HG03280 (cell line): ENCODE measurements at regions not wholly inside any gene's neighbourhood (a gene's known extent, or its start where the extent isn't known, plus 50 kb on each side); places are given as distances from the start of the nearest gene placed in this dataset.

Experiments
- ATAC-seq: cut with Tn5 transposase; IDR thresholded peaks from one replicate; pipeline ENCODE4 v1.9.1; 2021; ENCODE audit warnings: mild to moderate bottlenecking, moderate library complexity; ENCODE audit not compliant: unreplicated experiment

- ATAC-seq, result no peak
Observed at GRCh38 chr13:72127031-72127430, 260.0 kb upstream of the DACH1 start.

GRCh38 chr13:72126424-72126823 lies 259.4 kb upstream of the DACH1 start:
- ATAC-seq, result no peak

- ATAC-seq, result no peak
Observed at GRCh38 chr13:72125561-72125960, 258.6 kb upstream of the DACH1 start.

DNA sequence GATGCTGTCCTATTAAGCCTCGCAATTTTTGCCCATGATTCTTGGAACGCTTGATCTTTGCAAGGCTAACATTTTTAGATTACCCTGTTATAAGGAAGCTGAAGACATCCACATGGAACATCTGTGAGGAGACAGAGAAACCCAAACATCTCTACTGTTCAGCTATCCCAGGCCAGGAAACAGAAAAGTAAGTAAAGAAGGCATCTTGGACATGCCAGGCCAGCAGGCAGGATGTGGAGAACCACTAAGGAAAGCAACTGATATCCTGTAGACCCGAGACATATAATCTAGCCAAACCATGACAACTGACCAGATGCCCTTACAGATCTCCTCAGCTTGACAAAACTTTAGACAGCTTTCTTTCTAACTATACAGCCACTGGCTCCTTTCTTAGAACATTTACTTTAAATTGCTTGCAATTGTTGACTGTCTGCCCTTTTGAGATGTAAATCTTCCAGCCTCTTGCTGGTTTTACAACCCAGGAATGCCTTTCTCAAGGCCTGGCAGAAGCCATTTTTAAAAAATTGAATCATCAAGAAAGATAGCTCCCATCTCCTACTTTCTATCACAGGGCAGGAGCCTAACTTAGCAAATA lies 255.8 kb upstream of the DACH1 start:
- ATAC-seq, result no peak

DNA sequence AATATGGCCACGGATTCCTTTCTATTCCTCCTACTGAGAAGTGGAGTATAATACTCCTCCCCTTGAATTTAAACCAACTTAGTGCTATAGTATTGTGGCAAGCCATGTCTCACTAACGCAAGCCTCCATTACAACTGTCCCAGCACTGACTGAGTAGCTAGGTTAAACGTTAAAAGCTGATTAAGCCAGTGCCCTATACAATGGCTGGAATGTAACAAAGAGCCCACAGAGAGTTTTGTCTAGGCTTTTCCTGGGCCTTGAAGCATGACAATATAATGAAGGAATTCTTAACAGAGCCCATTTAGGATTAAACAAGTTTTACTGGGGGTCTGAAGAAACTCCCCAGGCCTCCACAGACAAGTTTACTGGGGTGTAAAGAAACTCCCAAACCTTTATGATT lies 254.5 kb upstream of the DACH1 start:
- ATAC-seq, result no peak

GRCh38 chr13:72120632-72121031 lies 253.6 kb upstream of the DACH1 start:
- no peak for ATAC-seq

GRCh38 chr13:72113931-72114330 lies 246.9 kb upstream of the DACH1 start:
- ATAC-seq, result no peak

DNA sequence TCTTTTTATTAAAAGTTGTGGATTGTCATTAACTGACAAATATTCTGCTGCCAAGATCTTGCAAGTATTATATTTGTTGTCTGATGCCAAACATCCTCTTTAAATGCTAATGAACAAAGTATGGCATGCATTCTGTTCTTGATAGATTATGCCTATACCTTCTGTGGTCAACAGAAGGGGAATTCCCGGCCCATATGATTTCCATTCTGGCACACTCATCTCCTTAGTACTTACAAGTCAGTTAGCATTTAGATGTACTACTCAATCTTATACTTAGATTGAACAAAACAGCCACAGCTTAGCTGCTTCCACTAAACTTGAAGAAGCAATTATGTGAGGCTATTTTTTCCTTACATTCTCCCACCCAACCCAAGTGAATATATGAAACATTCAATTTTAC lies 246.1 kb upstream of the DACH1 start:
- ATAC-seq, result no peak

DNA sequence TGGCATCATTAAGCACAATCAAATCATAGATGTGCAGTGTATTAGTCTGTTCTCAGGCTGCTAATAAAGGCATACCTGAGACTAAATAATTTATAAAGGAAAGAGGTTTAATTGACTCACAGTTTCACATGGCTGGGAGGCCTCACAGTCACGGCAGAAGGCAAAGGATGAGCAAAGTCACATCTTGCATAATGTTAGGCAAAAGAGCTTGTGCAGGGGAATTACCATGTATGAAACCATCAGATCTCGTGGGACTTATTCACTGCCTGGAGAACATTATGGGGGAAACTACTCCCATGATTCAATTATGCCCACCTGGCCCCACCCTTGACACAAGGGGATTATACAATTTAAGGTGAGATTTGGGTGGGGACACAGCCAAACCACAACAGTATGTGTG lies 245.2 kb upstream of the DACH1 start:
- no peak for ATAC-seq

DNA sequence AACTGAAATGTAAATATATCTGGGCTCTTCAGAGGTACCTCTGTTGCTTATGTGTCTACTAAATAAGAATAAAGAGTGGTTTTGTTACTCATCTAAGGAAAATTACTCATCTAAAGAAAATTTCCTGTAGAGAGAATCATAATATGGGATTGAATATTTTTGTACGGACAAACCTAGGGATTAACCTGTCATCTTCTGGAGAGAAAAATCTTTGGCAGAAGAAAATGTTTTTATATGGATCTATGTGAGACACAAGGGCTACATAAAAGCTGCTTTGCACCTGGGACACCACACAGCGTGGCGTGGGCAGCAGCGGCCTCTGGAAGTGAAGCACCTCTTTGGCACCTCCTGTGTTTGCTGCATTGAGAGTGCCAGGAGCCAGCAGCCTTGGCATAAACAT lies 242.9 kb upstream of the DACH1 start:
- ATAC-seq, result no peak

DNA sequence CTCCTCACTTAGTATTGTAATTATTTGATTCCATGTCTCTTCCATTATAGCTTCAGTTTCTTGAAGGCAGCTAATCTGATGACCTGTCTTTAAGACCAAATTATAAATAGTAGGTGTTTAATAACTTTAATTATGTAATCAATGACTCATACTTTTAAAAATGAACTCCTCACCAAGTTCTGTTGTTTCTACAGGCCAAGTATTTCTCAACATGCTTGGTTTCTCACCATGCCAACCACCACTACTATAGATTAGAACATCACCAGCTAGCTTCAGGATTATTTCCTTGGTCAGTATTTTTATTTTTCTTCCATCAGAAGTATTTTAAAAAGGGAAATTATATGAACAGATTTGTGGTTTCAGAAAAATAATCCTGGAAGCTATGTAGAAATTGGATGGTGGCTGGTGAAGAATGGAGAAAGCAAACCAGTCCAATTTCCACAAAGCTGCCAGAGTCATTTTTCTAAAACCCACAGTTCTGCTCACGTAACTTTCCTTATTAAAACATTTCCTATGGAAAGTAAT lies 237.7 kb upstream of the DACH1 start:
- ATAC-seq, result no peak

GRCh38 chr13:72101768-72102400 lies 234.9 kb upstream of the DACH1 start:
- no peak for ATAC-seq

DNA sequence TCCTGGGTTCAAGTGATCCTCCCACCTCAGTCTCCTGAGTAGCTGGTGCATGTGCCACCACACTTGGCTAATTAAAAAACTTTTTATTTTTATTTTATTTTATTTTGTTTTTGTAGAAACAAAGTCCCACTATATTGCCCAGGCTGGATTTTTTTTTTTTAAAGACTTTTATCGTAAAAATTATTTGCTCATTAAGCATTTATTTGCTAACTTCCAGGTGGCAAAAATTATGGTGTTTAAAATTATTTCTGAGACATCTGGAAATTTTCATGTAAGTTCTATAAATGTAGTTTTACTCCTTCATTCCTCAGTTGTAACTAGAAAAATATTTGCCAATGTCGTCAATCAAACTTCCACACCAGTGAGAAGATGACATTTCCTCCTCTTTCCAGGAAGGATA lies 233.3 kb upstream of the DACH1 start:
- ATAC-seq, result no peak

DNA sequence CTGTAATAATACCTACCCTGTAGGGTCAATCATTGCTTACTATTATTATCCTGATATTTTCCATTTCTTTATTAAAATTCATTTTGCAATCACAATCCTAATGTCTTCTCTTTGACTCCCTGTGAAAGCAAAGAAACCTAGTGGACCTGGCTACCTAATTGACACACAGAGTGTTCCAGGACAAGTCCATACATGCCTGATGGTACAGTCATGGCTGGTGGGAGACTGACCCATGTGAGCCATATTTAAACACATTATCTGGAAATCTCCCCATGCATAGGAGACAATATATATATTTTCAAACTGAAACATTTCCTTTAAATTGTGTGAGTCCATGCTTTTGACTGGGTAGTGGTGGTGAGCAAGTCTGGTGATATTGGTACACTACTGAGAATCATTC lies 230.6 kb upstream of the DACH1 start:
- no peak for ATAC-seq

DNA sequence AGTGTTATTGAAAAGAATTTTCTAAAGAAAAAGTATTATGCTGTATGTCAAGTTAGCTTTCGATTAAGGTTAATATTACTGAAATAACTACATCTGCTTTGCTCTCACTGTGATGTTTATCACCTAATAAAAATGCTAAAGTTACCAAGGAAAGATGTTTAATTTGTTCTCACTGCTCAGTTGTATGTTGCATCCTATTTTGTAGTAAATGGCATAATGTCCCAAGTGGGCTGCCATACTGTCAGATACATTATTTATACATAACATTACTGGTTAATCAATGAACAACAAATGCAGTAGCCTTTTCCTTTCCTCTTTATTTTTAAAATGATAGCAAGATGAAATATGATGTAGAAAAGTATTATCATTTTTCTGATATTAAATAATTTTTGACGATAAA lies 226.3 kb upstream of the DACH1 start:
- ATAC-seq, result no peak

DNA sequence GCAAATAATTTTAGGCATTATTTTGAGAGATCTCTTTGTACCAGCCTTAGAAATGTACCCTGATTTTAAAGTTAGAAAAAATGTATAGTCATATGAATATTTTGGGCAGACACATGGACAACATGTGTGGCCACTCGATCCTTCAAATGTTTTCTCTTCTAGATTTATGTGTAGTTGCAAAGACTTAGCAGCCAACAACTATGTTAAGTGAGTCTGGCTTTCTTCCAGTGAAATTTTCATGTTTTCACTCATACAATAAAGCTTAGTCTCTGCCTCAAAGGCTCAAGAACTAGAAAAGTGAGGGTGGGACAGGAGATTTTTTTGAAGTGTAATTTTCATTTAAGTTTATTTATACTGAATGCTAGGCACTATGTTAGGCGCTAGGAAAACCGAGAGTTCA lies 207.7 kb upstream of the DACH1 start:
- ATAC-seq, result no peak

- ATAC-seq, result no peak
Observed at GRCh38 chr13:72072261-72072660, 205.3 kb upstream of the DACH1 start.

DNA sequence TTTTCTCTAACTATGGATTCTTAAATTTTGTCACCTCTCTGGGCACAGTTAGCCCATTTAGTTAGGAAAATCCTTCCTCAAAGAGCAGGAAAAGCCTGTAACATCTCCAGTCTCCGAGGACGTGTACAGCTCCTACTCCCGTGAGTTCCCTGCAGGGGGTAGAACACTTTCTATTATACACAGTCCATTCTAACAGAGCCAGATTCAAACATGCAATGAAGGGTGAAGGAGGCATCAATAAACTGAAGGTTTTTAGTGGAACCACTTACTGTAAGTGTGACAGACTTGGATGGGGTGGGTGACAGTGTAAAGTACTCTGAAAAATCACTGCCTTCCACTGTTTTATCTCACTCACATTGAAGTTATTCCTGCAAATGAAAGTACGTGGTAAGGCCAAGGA lies 204.7 kb upstream of the DACH1 start:
- ATAC-seq, result no peak

DNA sequence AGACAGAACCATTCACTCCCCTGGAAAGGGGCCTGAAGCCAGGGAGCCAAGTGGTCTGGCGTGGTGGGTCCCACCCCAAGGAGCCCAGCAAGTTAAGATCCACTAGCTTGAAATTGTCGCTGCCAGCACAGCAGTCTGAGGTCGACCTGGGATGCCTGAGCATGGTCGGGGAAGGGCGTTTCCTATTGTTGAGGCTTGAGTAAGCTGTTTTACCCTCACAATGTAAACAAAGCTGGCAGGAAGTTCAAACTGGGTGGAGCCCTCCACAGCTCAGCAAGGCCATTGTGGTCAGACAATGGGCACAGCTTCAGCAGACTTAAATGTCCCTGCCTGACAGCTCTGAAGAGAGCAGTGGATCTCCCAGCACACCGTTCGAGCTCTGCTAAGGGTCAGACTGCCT lies 195.6 kb upstream of the DACH1 start:
- no peak for ATAC-seq

DNA sequence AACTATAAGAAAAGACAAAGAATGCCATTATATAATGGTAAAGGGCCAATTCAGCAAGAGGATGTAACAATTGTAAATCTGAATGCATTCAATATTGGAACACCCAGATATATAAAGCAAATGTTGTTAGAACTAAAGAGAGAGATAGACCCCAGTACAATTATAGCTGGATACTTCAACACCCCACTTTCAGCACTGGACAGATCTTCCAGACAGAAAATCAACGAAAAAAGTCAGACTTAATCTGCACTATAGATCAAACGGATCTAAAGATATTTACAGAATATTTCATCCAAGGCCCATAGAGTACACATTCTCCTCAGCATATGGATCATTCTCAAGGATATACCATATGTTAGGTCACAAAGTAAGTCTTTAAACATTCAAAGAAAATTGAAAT lies 194.6 kb upstream of the DACH1 start:
- no peak for ATAC-seq

DNA sequence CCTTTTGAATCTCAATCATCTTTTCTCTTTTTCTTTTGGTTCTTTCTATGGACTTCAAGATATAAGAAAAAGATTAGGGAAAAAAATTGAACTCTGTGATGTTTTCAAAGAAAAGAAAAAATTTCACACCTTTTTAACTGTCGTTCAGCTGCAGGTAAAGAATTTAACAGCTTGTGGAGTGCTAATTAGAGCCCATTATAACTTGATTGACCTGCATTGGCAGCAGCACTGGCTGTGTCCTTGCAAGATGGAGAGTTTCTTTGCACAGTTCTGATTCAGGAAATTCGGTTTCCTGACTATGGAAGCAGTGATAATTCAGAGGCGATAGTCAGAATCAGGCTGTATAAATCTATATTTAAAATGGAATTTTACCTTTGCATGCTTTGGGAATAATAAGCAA lies 183.2 kb upstream of the DACH1 start:
- no peak for ATAC-seq

DNA sequence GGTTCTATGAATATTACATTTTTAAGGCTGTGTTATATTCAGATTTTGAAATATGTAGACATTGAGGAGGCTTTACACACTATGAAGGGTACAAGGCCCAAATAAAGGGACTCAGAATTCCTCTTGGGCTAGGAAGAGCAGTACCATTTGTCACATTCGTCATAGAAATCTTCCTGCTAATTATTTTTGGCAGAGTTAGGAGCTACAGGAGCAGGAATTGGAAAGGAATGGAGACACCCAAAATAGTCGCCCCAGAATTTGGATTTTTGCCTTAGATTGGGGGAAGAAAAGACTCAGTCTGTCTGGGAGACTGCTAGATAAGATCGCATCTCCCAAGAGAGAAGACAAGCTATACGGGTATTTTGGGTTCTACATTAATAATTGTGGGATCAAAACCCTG lies 176.4 kb upstream of the DACH1 start:
- no peak for ATAC-seq

GRCh38 chr13:72041165-72041564 lies 174.2 kb upstream of the DACH1 start:
- no peak for ATAC-seq
